DMS153 treated with DMSO at 0.1 percent for 48 hours (cell line): ENCODE measurements at regions not wholly inside any gene's neighbourhood (a gene's known extent, or its start where the extent isn't known, plus 50 kb on each side); places are given as distances from the start of the nearest gene placed in this dataset.

Experiments
- DNase-seq: peaks from one replicate; lab custom pipeline; 2025; ENCODE audit not compliant: unreplicated experiment; lab: John Stamatoyannopoulos, UW

DNA sequence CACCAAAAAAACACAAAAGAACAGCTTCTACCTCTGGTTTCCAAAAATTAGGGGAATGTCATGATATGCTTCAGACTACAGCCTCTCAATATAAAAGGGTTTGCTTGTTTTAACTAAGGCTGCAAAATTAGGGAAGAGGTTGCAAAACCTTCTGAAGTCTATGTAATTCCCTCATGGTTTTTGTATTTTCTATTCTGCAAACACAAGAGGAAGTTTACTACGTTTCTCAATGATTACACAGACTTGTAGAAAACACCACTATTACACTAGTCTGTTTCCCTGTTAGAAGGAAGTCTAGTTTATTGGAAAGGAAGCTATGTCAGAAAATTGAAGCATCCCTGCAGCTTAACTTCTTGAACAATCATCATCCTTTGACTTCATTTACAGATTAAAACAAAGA is 229.7 kb upstream of the FMN2 start:
- DNase-seq: no peak

DNA sequence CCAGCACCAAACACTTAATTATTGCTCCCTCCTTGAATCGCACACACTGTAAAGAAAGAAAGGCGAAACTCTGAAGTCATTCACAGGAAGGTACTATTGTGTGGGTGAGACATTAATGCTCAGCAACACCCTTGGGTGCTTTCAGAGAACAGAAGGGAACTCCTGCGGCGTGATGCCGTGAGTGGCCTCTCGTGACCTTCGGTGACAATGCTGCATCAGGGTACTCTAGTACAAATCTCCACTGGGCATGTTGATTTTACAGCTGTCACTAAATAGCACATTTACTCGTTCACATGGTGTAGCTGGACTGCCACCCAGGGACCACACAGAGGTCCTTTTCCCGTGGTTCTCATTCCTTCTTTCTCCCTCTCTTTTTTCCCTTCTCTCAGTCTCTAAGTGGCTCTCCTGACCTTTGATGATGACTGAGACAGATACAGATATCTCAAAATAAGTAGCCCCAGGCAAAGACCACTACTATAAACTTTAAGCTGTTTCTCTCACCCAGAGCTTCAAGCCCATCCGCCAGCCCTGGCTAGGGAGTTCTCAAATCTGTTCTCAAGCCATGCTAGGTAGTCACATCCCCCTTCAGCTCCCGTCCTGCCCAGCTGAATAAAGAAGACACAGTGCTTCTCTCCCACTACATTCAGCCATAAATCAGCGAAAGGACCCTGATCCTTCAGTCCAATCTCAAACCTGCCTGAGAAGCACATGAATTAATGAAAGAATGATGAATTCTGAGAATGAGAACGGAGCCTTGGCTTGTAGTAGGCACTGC is 223.4 kb upstream of the FMN2 start:
- no peak for DNase-seq

DNA sequence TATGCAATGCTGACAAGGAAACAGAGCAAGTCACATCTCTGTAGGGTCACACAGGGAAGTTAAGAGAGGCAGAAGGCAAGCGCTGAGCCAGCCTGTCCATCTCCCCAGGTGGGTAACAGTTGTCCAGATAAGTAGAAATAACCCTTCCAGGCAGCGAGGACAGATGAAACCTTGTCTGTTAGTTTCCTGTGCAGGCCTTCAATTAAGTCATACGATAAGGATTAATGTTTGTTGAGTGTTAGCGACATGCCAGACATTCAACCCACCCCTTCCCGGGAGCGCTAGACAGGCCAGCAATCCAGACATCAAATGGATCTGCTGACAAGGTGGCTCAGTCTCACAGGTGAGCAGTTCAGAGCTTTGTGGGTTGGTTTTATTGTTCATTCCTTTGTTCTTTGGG is 221.5 kb upstream of the FMN2 start:
- DNase-seq: no peak

DNA sequence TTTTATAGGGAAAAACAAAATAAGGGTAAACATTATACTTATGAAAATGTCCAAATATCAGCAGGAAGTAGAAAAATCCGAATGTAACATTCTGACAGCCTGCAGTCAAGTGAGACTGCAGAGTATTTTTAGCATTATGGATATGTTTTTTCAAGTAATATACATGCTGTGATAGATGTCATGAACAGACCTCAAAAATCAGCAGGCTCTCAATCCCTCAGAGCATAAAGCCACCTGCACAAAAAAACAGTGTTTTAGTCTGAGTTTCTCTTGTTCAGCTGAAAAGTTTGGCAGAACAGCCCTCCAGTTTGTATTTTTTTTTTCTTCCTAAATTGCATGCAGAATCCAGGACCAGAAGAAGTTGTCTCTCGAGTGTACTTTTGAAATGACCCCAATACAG is 219.1 kb upstream of the FMN2 start:
- no peak for DNase-seq

DNA sequence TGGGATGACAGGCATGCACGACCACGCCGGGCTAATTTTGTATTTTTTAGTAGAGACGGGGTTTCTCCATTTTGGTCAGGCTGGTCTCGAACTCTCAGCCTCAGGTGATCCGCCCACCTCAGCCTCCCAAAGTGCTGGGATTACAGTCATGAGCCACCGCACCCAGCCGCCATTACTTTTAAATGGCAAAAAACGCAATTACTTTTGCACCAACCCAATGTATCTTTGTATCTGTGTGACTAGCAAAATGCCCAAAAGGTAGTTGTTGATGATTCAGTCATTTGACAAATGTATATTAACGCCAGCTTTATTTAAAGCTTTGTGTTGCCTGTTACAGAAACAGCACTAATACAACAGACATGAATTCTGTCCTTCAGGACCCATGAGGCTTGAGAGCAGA is 216.9 kb upstream of the FMN2 start:
- no peak for DNase-seq

DNA sequence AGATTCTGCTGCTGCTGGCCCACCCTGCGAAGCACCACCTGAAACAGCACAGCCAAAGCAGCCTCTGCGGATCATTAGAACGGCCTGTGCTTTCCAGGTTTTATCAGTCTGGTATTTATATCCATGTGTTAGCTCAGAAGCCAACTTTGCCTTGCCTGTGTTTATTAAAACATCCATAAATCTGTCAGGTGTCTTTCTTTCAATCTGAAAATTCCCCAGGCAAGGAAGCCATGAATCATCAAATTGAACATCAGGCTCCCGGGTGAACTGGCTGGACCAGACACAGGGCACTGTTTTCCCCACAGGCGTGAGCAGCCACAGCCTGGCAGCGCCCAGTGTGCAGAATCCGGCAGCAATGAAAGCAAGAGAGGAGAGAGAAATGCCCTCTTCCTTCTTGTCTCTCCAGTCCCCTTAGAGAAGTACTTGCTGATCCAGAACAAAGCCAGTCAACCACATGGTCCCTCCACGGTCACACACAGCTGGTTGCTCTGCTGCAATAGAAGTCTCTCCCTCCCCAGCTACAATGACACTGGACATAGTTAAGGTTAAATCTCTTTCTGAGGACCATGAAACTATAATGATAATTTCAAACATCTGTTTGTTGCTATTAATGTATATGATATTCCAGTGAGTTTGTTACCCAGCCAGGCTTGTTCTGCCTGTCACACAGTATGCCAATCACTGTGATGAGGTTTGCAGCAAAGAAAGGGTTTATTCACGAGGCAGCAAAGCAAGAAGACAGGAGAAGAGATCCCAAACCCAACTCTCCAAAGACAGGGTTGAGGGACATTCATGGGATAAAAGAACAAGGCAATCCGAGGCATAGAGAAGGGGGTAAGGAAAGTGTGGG is 212.1 kb upstream of the FMN2 start:
- no peak for DNase-seq

DNA sequence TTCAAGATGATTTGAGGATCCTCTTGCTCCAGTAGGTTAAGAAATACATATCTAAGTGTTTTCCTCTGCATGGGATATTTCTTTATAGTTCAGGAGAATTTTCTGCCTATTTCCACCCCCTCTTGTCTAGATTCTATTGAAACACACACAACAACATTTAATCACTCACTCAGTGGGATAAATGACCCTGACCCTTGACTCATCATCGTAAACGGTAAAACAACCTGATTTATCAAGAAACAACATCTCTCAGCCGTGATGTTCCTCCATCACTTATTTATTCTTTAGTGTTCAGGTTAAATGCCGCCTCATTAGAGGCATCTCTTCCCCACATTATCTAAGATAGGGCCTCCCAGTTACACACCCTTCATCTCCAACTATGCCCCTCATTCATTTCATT is 208.7 kb upstream of the FMN2 start:
- no peak for DNase-seq

DNA sequence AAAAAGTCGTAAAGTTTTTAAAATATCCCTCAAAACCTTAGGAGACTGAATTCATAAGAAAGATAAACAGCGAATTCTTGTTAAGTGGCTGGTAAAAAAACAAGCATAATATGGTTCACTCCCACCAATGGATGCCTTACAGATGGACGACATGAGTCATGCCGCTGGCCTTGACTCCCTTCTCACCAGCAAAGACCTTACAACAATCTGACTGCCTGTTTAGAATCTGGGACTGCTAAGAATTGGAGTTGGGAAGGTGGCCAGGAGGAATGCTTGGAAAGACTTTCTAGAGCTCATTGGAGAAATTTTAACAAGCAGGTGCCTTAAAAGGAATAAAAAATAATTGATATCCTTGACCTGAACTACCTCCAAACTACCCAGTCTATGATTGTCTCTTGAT is 206.9 kb upstream of the FMN2 start:
- no peak for DNase-seq

DNA sequence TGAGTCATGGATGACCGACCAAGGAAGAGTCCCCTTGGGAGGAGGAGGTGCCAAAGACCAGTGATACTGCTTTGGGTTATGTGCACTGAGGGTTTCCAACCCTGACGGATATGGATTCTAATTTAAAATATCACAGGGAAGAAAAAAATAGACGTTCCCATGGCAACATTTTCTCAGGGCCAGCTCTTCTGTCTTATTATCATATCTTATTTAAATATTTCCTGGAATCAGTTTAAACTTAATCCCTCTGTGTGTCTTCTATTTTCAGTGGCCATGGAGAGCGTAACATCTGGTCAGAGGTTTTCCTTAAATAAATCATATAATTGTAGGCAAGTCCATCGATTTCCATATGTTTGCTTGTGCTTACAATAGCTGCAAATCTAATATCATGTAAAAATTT is 205.4 kb upstream of the FMN2 start:
- DNase-seq: no peak

DNA sequence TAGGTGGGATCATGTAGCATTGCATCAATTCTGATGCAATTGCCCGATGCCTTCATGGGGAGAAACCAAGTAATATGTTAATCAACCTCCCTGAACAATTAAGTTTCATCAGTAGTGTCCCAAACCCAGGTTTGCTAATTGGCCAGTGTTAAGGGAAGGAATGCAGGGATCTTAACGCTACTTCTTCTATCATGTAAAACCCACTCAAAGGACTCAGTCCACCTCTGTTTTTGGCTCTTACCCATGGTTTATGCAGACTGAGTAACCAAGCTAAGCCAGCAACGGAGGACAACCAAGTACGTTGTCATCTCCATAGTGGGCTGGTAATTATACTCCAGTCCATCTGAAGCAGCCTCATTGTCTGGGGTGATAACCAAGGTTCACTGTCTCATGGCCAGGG is 203.0 kb upstream of the FMN2 start:
- no peak for DNase-seq

DNA sequence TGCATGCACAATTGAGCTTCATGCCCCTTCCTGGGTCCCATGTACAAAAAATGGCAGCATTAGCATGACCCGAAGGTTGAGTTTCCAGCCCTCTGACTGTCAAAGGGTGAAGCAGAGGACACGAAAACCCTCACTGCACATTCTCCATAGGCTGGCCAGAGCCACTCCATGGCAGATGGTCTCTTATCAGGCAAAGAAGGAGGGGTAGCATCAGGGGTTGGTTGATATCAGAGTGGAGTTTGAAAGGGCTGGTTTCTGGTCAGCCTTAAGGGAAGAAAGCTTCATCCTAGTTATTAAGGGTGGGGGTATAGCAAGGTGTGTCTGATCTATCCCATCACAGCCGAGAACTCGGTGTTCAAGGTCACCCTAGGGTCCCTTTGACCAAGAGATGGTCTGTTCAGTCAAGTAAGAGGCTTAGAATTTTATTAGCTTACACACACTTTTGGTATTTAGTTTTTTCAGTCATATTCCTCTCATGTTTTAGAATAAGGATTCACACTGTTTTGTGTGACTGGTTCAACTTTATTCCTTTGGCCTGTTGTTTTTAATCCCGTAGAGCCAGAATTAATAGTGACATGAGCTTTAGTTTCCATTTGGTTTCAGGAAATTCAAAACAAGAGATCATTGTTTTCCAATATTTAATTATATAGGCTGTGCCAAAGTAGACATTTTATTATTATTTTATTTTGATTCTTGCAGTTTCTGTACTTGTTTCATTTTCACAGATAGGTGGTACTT is 199.9 kb upstream of the FMN2 start:
- DNase-seq: no peak

DNA sequence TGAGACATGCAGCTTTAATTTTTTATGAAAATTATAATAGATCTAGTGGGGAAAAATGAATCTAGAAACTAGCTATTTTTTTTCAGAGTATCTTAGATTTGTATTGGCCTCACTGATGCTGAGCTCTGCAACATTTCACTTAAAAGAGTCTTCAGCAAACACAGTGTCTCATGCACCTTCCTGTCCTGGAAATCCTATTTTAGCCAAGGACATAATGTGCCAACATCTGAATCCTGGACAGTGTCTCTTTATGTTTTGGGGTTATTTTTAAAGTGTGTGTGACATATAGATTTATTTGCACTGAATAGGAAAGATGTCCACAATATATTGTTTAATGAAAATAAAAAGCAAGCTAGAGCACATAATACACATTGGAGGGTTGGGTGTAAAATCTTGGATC is 199.1 kb upstream of the FMN2 start:
- DNase-seq: no peak

DNA sequence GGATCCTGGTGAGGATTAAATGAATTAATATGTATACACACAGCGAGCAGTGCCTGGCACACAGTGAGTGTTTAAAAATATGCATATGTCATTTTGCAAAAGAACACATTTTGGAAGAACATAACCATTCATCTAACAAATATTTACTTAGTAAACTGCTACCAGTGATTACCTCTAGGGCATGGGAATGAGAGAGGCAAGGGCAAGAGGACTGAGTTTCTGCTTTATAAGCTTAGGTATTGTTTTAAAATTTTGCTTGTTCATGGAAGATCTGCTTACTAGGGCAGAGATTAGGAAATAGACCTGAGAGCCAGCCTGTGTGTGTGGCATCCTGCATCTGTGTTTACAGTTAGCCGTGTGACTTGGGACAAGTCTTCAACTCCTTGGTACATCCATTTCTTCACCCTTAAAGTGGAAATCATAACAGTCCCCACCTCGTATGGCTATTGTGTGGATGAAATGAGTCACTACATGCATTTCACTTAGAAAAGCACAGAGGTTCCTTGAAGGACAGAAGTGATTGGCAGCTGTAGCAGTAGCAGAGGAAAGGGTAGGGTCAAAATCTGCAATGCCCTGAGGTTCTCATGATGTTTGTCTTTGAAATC is 198.5 kb upstream of the FMN2 start:
- DNase-seq: no peak

DNA sequence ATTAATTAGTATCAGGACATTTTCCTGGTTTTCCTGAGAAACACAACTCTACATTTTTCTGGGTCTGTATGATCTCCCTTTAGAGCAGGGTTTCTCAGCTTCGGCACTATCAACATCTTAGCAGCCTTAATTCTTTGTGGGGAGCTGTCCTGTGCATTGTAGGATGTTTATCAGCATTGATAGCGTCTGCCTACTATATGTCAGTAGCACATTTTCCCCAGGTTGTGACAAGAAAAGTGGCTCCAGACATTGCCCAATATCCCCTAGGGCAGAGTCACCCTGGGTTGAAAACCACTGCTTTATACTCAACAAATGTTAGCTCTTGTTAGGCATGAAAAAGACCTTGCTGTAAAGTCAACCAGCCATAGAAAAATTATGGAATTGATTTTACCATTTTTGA is 195.1 kb upstream of the FMN2 start:
- DNase-seq: no peak

DNA sequence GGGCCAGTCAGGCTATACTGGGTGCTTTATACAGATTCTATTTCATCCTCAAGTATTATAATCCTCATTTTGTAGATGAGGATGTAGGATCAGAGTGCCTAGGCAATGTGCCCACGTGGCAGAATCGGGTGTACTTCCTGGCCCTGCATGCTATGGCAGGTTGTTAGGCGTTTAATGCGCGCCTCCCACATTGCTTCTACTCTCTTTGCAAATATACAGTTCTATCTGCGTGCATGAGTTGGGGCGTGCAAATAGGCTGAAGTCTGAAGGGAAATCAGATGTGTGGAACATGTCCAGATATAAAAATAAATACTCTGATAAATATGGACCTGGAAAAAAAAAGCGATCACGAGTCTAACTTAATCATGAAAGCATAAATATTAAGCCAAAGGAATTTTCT is 194.7 kb upstream of the FMN2 start:
- no peak for DNase-seq

DNA sequence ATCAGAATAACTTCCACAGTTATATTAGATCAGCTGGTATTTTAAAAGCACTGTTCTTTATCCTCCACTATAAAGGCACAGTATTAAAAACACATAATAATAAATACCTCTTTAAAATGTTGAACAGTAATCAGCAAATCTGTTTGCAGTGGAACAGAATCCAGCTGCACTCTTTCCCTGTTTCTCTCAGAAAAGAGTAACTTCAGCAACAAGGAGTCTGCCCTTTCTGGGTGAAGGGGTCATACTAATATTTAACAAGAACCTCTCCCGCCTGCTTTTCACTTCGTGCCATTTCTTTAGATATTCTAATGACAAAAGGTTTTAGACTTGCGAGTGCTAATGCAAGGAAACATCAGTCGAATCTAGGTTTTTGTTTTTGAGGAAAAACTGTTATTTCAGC is 194.2 kb upstream of the FMN2 start:
- DNase-seq: no peak

DNA sequence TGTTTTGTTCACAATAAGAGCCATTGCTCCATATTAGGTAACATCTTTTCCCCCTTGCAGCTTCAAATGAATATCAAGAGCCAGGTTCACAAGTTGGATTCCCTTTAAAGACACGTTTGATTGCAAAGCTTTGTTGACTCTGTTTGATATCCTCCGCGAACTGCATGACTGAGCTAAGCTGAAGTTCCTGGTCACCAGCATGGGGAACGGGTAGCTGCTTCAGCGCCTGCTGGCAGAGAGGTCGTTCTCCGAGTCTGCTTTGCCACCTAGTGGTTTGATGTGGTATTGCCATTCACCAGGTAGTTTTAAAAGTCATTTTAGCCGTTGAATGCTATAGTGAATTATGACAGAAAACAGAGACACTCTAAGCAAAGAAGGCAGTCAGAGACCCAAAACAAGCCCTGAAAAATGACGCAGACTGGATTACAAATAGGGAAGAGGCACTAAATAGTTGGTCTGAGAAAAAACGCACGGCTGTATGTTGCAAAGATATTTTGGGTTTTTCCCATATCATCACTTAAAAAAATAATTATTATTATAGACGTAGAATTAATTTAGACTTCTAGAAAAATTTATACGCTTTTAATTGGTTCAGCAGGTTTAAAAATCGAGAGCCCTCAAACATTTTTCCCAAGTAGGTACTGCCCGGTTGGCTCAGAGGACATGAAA is 193.5 kb upstream of the FMN2 start:
- DNase-seq: peak; percentile 41

DNA sequence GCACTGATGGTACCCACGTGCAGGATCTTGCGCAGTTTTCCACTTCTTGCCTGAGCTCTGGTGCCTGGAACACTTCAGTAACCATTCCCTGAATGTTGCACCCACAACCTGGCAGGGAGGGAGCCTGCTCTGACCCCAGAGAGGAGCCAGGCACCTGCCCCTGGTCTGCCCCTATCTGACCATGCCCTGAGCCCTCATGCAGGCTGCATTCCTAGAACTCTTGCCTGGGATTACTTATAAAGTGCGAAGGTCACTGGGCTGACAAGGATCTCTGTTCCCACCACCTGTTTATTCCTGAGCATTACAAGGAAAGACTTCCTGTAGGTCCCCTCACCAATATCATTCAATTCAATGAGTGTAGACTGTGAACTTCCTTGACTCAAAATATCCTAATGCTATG is 191.9 kb upstream of the FMN2 start:
- no peak for DNase-seq

DNA sequence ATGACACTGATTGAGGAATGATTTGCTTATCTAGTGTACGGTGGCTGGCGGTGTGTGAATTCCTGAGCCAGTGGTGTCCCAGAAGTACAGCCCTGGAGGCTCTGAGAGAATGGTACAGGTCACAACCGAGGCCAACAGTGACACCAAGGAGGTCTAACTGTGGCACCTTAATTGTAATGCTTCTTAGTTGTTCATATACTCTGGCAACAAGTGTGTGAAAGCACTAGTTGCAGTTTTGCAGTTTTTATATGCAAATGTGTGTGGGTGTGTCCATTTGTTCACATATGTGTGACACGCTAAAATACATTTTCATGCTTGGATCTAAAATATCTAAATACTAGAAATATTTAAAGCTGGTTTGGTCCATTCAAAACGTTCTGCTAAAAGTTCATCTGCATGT is 185.3 kb upstream of the FMN2 start:
- DNase-seq: no peak

DNA sequence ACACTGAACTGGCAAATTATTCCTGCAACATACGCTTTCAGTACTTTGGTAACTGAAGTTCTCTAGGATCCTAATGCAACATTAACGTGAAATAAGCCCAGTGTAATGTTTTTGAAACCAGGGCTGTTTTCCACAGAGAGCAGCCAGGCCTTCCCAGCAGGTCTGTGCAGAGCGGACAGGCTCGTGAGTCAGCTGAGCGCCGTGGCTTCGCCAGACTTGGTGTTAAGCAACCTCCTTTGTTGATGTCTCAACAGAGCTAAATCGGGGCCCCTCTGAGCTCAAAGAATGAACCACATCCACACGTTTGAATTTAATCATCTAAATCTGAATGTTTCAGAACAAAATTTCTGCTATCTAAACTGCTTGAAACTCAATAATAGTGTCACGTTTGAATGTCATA is 181.8 kb upstream of the FMN2 start:
- DNase-seq: no peak

DNA sequence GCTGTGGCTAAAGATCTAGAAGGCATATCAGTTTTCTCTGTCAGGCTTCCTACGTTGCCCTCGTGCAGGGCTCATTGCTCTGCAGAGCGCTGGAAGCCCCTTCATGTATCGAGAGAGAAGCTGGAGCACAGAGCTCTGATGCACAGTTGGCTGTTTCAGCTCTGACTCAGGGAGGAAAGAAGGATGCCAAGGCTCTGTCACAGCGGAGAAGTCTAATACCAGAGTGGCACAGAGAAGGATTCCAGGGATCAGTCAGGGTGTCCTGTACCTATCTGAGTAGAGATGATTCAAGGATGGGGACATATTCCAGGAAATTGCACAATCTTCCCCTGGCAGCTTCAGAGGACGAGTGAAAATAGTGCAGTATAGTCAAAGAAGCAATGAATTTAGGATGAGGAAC is 179.2 kb upstream of the FMN2 start:
- DNase-seq: no peak
